HEK293T (cell line): ENCODE measurements at regions not wholly inside any gene's neighbourhood (a gene's known extent, or its start where the extent isn't known, plus 50 kb on each side); places are given as distances from the start of the nearest gene placed in this dataset.

Source experiments
- CTCF ChIA-PET: fragments of 350-600 bp; formaldehyde crosslinking; extraction: SDS; loops from one replicate; lab custom pipeline; 2021; ENCODE audit warnings: antibody characterized with exemption, inconsistent platforms; lab: Yijun Ruan, JAX
- POLR2A ChIA-PET: fragments of 350-600 bp; formaldehyde crosslinking; extraction: SDS; loops from one replicate; lab custom pipeline; 2020; ENCODE audit warnings: antibody characterized with exemption, inconsistent platforms; lab: Yijun Ruan, JAX
- DNase-seq: peaks from one replicate; pipeline ENCODE4 v3.0.0; 2012; ENCODE audit warnings: mixed read lengths; ENCODE audit errors: extremely low spot score
- ARNT ChIP-seq: fragments of 450-650 bp; IDR thresholded peaks from 2 replicates; pipeline ENCODE4 v1.6.1; 2017; ENCODE audit warnings: mild to moderate bottlenecking
- BHLHE40 ChIP-seq: fragments of 450-650 bp; IDR thresholded peaks from 2 replicates; pipeline ENCODE4 v1.6.1; 2016; ENCODE audit warnings: mild to moderate bottlenecking, moderate library complexity, borderline replicate concordance
- CTBP1 ChIP-seq: fragments of 450-650 bp; IDR thresholded peaks from 2 replicates; pipeline ENCODE4 v1.6.1; 2016; ENCODE audit warnings: borderline replicate concordance
- ELF4 ChIP-seq: fragments of 450-650 bp; IDR thresholded peaks from 2 replicates; pipeline ENCODE4 v1.6.1; 2017; ENCODE audit warnings: antibody characterized with exemption
- FOXA1 ChIP-seq: fragments of 450-650 bp; IDR thresholded peaks from 2 replicates; pipeline ENCODE4 v1.6.1; 2016; ENCODE audit warnings: mild to moderate bottlenecking
- FOXK2 ChIP-seq: fragments of 450-650 bp; IDR thresholded peaks from 2 replicates; pipeline ENCODE4 v1.6.1; 2016; ENCODE audit warnings: mild to moderate bottlenecking
- FOXM1 ChIP-seq: fragments of 450-650 bp; IDR thresholded peaks from 2 replicates; pipeline ENCODE4 v1.6.1; 2017; ENCODE audit warnings: mild to moderate bottlenecking, borderline replicate concordance
- HDGF ChIP-seq: fragments of 450-650 bp; IDR thresholded peaks from 2 replicates; pipeline ENCODE4 v1.6.1; 2017; ENCODE audit warnings: antibody characterized with exemption, borderline replicate concordance
- L3MBTL2 ChIP-seq: fragments of 450-650 bp; conservative IDR thresholded peaks from 2 replicates; pipeline ENCODE4 v1.6.1; 2016; ENCODE audit warnings: mild to moderate bottlenecking
- LEF1 ChIP-seq: fragments of 450-650 bp; IDR thresholded peaks from 2 replicates; pipeline ENCODE4 v1.6.1; 2017; ENCODE audit warnings: mild to moderate bottlenecking, borderline replicate concordance
- NFRKB ChIP-seq: fragments of 450-650 bp; IDR thresholded peaks from 2 replicates; pipeline ENCODE4 v1.6.1; 2016; ENCODE audit warnings: mild to moderate bottlenecking, moderate library complexity
- SP1 ChIP-seq: fragments of 450-650 bp; IDR thresholded peaks from 2 replicates; pipeline ENCODE4 v1.6.1; 2017
- SUZ12 ChIP-seq: fragments of 450-650 bp; IDR thresholded peaks from 2 replicates; pipeline ENCODE4 v1.6.1; 2016; ENCODE audit warnings: mild to moderate bottlenecking
- TARDBP ChIP-seq: fragments of 450-650 bp; IDR thresholded peaks from 2 replicates; pipeline ENCODE4 v1.6.1; 2016
- ZNF384 ChIP-seq: fragments of 450-650 bp; IDR thresholded peaks from 2 replicates; pipeline ENCODE4 v1.6.1; 2016
- TF ChIP-seq, protein P1 (sequence below): fragments of 450-650 bp; IDR thresholded peaks from 2 replicates; pipeline ENCODE4 v1.6.1; 2016

DNA sequence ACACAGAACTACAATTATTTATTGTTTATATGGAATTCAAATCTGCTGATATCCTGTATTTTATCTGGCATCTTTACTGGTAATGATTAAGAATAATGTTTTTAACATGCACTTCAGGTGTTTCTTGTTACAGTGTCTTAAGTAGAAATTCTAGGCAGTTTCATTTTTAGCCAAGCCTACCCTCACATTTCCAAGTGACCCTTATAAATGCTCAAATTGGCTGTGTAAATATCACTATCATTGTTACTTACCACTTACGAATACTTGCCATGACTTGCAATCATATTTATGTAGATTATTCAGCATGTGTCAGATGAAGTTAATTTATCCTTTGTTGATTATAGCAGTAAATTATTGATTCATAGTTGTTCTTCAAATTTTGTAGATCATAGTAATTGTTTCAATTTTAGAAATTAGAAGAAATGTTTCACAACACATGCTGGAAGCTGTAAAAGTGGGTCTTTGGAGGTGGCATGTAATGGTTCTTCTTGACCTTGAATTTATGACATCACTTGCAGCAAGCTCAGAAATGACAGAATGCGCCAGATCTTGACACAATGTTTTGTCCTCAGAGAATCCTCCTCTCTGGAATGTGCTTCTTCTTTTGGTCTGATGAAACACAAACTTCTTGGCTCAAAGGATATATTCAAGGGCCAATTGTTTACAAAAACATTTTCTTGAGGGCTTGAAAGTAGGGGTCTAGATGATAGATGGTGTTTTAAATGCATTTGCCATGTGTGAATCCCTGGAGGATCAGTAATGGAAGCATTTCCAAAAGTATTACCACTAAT lies 471.8 kb downstream of the COL12A1 start:
- POLR2A ChIA-PET = no interaction called here
- TF ChIP-seq FOXK2 (no peak), FOXM1 (no peak), LEF1 (no peak), NFRKB (no peak), ELF4 (no peak), CTBP1 (no peak)
- no peak for DNase-seq
- CTCF ChIA-PET = no interaction called here

DNA sequence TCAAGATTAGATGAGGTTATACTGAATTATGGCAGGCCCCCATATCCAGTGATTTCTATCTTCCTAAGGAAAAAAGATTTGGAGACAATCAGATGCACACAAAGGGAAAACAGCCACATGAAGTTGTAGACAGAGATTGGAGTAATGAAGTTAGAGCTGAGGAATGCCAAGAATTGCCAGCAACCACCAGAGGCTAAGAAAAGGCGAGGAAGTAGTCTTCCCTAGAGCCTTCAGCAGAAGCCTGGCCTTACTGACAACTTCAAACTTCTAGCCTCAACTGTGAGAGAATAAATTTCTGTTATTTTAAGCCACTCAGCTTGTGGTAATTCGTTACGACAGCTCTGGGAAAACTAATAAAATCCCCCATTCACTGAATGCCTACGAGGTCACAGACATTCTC lies 473.9 kb downstream of the COL12A1 start:
- ChIA-PET CTCF (no interaction called here), POLR2A (no interaction called here)
- TF ChIP-seq ARNT (no peak), CTBP1 (no peak), FOXK2 (no peak), ELF4 (no peak), BHLHE40 (no peak), SP1 (no peak), FOXM1 (no peak), SUZ12 (no peak), LEF1 (no peak), TARDBP (no peak), HDGF (no peak), ZNF384 (no peak), NFRKB (no peak), L3MBTL2 (no peak), FOXA1 (no peak)
- TF ChIP-seq, protein P1, sequence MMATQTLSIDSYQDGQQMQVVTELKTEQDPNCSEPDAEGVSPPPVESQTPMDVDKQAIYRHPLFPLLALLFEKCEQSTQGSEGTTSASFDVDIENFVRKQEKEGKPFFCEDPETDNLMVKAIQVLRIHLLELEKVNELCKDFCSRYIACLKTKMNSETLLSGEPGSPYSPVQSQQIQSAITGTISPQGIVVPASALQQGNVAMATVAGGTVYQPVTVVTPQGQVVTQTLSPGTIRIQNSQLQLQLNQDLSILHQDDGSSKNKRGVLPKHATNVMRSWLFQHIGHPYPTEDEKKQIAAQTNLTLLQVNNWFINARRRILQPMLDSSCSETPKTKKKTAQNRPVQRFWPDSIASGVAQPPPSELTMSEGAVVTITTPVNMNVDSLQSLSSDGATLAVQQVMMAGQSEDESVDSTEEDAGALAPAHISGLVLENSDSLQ = no peak
- DNase-seq = no peak

DNA sequence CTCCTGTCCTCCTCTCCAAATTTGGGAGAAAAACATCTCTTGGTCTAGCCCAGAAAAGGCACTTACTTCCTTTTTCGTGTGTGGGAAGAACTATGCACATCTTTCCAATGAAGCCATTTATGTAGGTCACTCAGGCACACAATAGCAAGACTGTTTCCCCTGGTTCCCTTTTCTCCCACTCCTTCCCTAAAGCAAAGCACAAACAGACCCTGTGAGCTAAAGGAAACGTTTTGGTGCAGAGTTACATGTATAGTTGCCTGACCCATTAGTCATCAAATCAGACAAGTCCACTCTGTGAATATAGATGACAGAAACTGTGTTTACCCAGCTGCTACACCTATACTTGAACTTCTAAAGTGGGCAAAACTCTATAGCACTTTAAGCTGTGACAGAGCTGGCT lies 474.6 kb downstream of the COL12A1 start:
- TF ChIP-seq BHLHE40 = no peak
- TF ChIP-seq FOXA1 = no peak
- no peak for TF ChIP-seq L3MBTL2
- no peak for TF ChIP-seq ARNT
- TF ChIP-seq FOXM1 = no peak
- no peak for TF ChIP-seq LEF1
- TF ChIP-seq SUZ12 = no peak
- TF ChIP-seq TARDBP = no peak
- POLR2A ChIA-PET = no interaction called here
- CTCF ChIA-PET = no interaction called here
- DNase-seq = no peak

DNA sequence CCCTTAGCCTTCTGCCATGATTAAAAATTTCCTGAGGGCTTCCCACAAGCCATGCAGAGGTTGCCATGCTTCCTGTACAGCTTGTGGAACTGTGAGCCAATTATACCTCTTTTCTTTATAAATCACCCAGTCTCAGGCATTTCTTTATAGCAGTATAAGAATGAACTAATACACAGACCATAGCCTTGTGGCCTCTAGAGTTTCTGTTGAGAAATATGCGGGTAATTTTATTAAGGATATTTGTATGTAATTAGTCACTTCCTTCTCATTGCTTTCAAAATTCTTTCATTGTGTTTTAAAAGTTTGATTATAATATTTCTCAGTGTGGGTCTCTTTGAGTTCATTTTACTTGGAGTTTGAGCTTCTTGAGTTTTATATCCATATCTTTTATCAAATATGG lies 484.9 kb downstream of the COL12A1 start:
- no peak for DNase-seq
- ChIA-PET POLR2A (no interaction called here), CTCF (no interaction called here)
- no peak for TF ChIP-seq BHLHE40

DNA sequence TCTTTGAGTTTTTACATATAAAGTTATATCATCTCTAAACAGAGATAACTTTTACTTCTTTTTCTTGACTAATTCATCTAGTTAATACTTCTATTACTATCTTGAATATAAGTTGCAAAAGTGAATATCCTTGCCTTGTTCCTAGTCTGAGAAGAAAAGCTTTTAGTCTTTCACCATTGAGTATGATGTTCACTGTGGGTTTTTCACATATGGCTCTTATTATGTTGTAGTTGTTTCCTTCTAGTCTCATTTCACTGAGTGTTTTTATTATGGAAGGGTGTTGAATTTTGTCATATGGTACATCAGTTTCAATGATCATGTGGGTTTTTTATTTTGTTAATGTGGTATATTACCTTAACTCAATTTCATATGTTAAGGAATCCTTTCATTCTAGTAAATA lies 488.3 kb downstream of the COL12A1 start:
- ChIA-PET POLR2A (no interaction called here), CTCF (no interaction called here)
- TF ChIP-seq ARNT = no peak
- DNase-seq = no peak

DNA sequence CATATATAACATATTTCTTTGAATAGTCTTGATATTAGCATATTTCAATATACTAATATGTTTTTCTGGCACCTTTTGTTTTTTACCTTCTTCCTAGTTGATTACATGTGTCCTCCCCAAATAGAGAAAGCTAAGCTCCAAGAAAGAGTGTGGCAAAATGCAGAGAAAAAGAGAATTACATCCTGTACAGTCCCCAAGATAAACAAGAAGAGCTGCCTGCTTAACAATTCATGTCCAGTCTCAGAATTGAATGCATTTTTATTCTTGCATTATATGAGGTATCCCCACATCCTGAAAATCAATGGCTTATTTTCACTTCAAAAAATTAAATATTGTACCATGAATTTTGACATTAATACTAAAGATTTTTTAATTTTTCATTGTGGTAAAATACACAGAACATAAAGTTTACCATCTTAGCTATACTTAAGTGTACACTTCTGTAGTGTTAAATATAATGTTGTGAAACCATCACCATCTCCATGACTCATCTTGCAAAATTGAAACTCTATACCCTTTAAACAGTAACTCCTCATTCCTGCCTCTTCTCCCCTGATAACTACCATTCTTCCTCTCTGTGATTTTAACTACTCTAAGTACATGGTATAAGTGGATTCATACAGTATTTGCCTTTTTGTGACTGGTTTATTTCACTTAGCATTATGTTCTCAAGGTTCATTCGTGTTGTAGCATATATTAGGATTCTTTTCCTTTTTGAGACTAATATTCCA lies 490.3 kb downstream of the COL12A1 start:
- CTCF ChIA-PET = no interaction called here
- DNase-seq = no peak
- POLR2A ChIA-PET = no interaction called here
- no peak for TF ChIP-seq NFRKB
- TF ChIP-seq FOXA1 = no peak
- TF ChIP-seq CTBP1 = no peak
- no peak for TF ChIP-seq TARDBP
- TF ChIP-seq BHLHE40 = no peak
- no peak for TF ChIP-seq SUZ12
- TF ChIP-seq SP1 = no peak
- TF ChIP-seq FOXK2 = no peak
- no peak for TF ChIP-seq ZNF384
- TF ChIP-seq ELF4 = no peak
- TF ChIP-seq L3MBTL2 = no peak
- TF ChIP-seq HDGF = no peak
- no peak for TF ChIP-seq FOXM1
- TF ChIP-seq, protein P1 = no peak
- TF ChIP-seq ARNT = no peak
- no peak for TF ChIP-seq LEF1

DNA sequence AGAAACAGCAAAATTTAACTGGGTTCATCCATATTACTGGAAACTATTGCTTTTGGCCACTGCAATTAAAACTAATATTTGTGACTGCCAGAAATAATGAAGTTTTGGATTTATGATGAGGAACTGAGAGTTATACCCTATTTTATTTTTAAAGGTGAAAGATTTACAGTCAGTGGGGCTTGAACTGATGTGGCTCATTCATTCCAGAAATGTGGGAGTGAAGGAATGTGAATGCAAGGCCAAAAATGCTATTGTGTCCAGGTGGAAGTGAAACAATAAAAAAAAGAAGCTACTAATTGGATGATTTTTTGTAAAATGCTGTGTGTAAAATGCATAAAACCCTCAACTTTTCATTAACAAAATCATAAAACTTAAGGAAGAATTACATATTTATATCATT lies 491.9 kb downstream of the COL12A1 start:
- ChIA-PET CTCF (no interaction called here), POLR2A (no interaction called here)
- TF ChIP-seq FOXA1 (no peak), SP1 (no peak), HDGF (no peak), NFRKB (no peak), CTBP1 (no peak), TARDBP (no peak), L3MBTL2 (no peak), ZNF384 (no peak), ARNT (no peak), BHLHE40 (no peak), SUZ12 (no peak), FOXM1 (no peak), ELF4 (no peak), FOXK2 (no peak)
- TF ChIP-seq, protein P1 = no peak
- no peak for DNase-seq
